ENCODE measurements at regions not wholly inside any gene's neighbourhood (a gene's known extent, or its start where the extent isn't known, plus 50 kb on each side); places are given as distances from the start of the nearest gene placed in this dataset.

- TF ChIP-seq CTCF (IDR thresholded peaks at IDR 0.05 in 4 of 5, conservative IDR thresholded peaks at IDR 0.05 in 1 of 5) (no peak), POLR2A (IDR thresholded peaks at IDR 0.05) (no peak)
Observed at GRCh38 chr11:134630861-134631260, 218.8 kb upstream of the B3GAT1 start.
